ENCODE measurements at regions not wholly inside any gene's neighbourhood (a gene's known extent, or its start where the extent isn't known, plus 50 kb on each side); places are given as distances from the start of the nearest gene placed in this dataset.
A peak's percentile ranks its signal among the peaks of the same experiment; 100 is the strongest.

- no peak for TF ChIP-seq NR0B1 (IDR thresholded peaks at IDR 0.05; ENCODE audit: partially characterized antibody)
- TF ChIP-seq ZNF586 (CRISPR knock-in tag; conservative IDR thresholded peaks at IDR 0.05) = no peak
- no peak for TF ChIP-seq FIP1L1 (IDR thresholded peaks at IDR 0.05; ENCODE audit: low read depth, low read length, poor library complexity, severe bottlenecking)
- no peak for TF ChIP-seq TBP (optimal IDR thresholded peaks at IDR 0.05; ENCODE audit: low read depth, low read length)
- no peak for TF ChIP-seq MCM3 (IDR thresholded peaks at IDR 0.05)
- no peak for TF ChIP-seq CHD2 (IDR thresholded peaks at IDR 0.05; ENCODE audit: low read depth, low read length)
- TF ChIP-seq PBX2 (CRISPR knock-in tag; IDR thresholded peaks at IDR 0.05; ENCODE audit: low read depth) = no peak
- TF ChIP-seq PBX2 (tag; conservative IDR thresholded peaks at IDR 0.05; ENCODE audit: low read depth) = peak; percentile 34; the same call in 1 of the 2 replicates
- TF ChIP-seq MCM5 (IDR thresholded peaks at IDR 0.05; ENCODE audit: low read depth) = no peak
- TF ChIP-seq PHF8 (IDR thresholded peaks at IDR 0.05; ENCODE audit: borderline replicate concordance, low read length) = no peak
- peak; percentile 94 for TF ChIP-seq TEAD4 (IDR thresholded peaks at IDR 0.05; ENCODE audit: low read length)
- no peak for TF ChIP-seq TEAD4 (CRISPR knock-in tag; IDR thresholded peaks at IDR 0.05; ENCODE audit: borderline replicate concordance)
- TF ChIP-seq E2F4 (CRISPR knock-in tag; IDR thresholded peaks at IDR 0.05; ENCODE audit: low read depth) = no peak
- peak; percentile 69 for TF ChIP-seq RFX1 (IDR thresholded peaks at IDR 0.05)
- TF ChIP-seq EP400 (IDR thresholded peaks at IDR 0.05) = no peak
- peak in 1 of 2 experiments; percentile 49; a peak in 2 of 4 replicates for TF ChIP-seq HDAC1 (IDR thresholded peaks at IDR 0.05)
- TF ChIP-seq LCOR (CRISPR knock-in tag; IDR thresholded peaks at IDR 0.05) = no peak
- no peak for TF ChIP-seq ZNF766 (CRISPR knock-in tag; conservative IDR thresholded peaks at IDR 0.05)
- TF ChIP-seq SAFB (IDR thresholded peaks at IDR 0.05; ENCODE audit: borderline replicate concordance, low read depth, low read length) = no peak
- no peak for TF ChIP-seq POU5F1 (IDR thresholded peaks at IDR 0.05; ENCODE audit: borderline replicate concordance, low read depth, low read length, partially characterized antibody)
- TF ChIP-seq ZNF75A (CRISPR knock-in tag; IDR thresholded peaks at IDR 0.05) = no peak
- no peak for TF ChIP-seq NFATC3 (IDR thresholded peaks at IDR 0.05)
- no peak for TF ChIP-seq NR4A1 (CRISPR knock-in tag; IDR thresholded peaks at IDR 0.05)
- no peak for TF ChIP-seq NR4A1 (tag; IDR thresholded peaks at IDR 0.05)
- no peak for TF ChIP-seq ZFPM2 (CRISPR knock-in tag; IDR thresholded peaks at IDR 0.05)
- TF ChIP-seq IRF2 (CRISPR knock-in tag; IDR thresholded peaks at IDR 0.05) = no peak
Observed at GRCh38 chrX:125439194-125439849, 119.7 kb downstream of the TEX13C start (continued).
